C4-2B (cell line): ENCODE measurements at regions not wholly inside any gene's neighbourhood (a gene's known extent, or its start where the extent isn't known, plus 50 kb on each side); places are given as distances from the start of the nearest gene placed in this dataset.

ENCODE experiments used
- H3K27ac ChIP-seq: fragments of 450-650 bp; 2 replicates; pipeline ENCODE4 v1.5.1; 2017
- ZFX ChIP-seq: fragments of 450-650 bp; IDR thresholded peaks from 2 replicates; pipeline ENCODE4 v1.6.1; 2017
- TF ChIP-seq, protein P1 (sequence below): fragments of 450-650 bp; conservative IDR thresholded peaks from 2 replicates; pipeline ENCODE4 v1.5.1; 2017; ENCODE audit warnings: mild to moderate bottlenecking

DNA sequence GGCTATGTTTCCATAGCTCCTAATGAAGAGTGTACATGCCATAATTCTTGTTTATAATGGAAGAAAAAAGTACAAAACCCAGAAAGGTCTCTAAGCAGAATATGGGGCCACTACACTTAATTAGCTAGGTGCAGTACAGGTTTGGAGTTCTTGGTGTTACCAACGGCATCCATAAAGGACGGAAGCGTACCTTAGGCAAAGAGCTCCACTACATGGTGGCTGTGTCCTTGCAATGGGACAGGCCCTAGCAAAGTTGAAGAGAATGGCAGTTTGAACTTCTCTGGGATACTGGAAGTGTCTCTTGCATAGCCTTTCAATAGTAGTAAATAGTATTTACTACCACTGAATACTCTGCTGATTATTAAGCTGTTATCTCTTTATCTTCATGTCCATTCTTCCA lies 371.7 kb upstream of the MMS22L start:
- TF ChIP-seq, protein P1, sequence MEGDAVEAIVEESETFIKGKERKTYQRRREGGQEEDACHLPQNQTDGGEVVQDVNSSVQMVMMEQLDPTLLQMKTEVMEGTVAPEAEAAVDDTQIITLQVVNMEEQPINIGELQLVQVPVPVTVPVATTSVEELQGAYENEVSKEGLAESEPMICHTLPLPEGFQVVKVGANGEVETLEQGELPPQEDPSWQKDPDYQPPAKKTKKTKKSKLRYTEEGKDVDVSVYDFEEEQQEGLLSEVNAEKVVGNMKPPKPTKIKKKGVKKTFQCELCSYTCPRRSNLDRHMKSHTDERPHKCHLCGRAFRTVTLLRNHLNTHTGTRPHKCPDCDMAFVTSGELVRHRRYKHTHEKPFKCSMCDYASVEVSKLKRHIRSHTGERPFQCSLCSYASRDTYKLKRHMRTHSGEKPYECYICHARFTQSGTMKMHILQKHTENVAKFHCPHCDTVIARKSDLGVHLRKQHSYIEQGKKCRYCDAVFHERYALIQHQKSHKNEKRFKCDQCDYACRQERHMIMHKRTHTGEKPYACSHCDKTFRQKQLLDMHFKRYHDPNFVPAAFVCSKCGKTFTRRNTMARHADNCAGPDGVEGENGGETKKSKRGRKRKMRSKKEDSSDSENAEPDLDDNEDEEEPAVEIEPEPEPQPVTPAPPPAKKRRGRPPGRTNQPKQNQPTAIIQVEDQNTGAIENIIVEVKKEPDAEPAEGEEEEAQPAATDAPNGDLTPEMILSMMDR = no peak
- TF ChIP-seq ZFX = no peak

DNA sequence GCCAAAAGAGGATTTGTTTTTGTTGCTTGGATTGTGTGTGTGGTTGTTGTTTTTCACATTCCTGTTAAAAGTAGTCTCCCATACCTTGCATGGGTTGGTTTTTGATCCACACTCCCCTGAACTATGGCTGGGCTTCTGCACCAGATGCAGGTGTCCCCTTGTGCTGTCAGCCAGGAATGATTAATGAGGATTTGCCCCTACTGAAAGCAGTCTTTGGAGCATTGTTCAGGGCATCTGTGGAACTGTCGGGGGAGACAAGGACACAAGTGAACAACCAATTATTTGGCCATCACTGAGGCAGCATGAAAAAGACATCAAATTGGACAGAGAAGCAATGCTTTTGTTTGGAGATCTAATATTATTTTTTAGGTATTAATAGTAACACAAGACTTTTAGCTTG lies 373.2 kb upstream of the MMS22L start:
- no peak for TF ChIP-seq ZFX
- TF ChIP-seq, protein P1 = no peak
- H3K27ac ChIP-seq = no peak overlapping the region

More for the DNA sequence above, 371.7 kb upstream of the MMS22L start:
- no peak overlapping the region for H3K27ac ChIP-seq

DNA sequence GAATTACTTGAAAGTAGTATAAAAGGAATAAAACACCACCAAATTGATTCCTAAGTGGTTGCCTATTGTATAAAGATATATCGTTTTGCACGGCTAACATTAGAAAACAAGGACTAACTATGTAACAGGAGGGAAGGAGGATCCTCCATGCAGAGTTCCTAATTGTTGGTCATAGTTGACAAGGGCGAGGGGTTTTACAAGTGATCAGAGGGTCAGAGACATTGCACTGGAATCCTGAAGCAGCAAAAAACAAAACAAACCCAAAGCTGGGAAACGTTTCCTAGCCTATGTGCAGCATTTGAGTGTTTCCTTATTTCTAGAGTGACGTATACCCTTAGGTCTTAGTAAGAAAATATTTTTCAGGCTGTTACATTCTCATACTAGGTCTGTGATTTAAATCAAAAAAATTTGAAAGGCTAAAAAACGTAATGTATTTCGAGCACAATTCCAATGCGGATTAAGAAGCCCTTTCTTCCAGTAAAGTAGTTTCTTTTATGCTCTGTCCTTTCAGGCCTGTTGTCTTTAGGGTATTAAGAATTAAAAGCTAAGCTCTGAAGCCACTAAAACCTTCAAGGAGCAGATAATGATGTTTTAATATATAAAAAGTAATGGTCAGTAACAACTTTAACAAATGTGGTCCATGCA lies 373.8 kb upstream of the MMS22L start:
- no peak for TF ChIP-seq ZFX
- TF ChIP-seq, protein P1 = no peak
- no peak overlapping the region for H3K27ac ChIP-seq

GRCh38 chr6:97658090-97658489 lies 375.1 kb upstream of the MMS22L start:
- no peak overlapping the region for H3K27ac ChIP-seq
- TF ChIP-seq, protein P1 = no peak
- no peak for TF ChIP-seq ZFX

DNA sequence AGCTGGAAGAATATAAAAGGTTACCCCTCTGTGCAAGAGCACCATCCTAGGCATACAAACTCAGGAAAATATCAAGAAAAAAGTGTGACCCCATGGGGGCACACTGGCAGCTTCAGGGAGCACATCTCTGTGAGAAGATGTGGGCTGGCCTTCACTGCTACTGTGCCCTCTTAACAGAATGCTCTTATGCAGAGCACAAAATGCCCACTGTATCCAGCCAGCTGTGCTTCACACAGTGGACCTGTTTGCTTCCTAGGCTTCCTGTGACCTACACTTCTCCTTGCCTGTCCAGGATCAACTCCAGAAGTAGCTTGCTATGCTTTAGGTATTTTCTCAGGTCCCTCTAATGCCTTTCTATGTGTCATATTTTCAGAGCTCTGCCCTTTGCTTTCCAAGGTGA lies 380.2 kb upstream of the MMS22L start:
- no peak overlapping the region for H3K27ac ChIP-seq
- TF ChIP-seq, protein P1 = no peak
- no peak for TF ChIP-seq ZFX

DNA sequence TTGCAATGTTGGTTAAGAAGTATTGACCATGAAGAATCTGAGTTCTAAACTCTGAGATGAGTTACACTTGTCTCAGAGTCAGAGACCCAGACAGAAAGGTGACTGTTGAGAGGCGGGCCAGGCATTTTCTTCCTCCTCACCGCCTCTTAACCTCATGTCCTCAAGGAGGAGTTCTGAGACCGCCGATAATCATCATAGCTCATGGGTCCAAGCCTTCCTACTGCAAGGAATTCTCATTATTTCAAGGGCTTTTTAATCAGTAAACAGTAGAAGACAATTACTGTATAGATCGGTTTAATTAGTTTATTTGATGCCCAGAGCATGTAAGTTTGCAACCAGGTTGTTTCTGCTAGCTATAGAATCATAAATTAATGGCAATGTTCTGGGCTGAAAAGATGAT lies 382.4 kb upstream of the MMS22L start:
- no peak for TF ChIP-seq ZFX
- TF ChIP-seq, protein P1 = no peak
- no peak overlapping the region for H3K27ac ChIP-seq

DNA sequence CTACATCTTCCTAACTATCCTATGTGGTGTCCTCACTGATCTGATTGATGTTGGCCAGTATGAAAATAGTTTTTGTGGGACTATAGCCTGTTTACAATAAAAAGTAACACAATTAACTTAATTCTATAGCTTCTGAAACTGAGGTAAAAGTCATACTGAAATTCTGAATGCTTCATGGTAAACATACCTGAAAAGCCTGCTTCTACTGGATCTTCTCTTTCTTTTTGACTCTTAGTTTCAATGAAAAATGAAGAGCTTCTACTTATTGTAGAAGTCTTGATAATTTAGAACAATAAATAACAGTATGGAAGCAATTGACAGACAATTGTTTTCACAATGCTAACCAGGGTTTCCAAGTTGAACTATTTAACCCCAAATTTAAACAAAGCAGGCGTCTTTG lies 383.9 kb upstream of the MMS22L start:
- TF ChIP-seq ZFX = no peak
- TF ChIP-seq, protein P1 = no peak

More for the DNA sequence above, 383.9 kb upstream of the MMS22L start:
- no peak overlapping the region for H3K27ac ChIP-seq
